Hypothalamus (tissue), 51 donors: ENCODE measurements at regions not wholly inside any gene's neighbourhood (a gene's known extent, or its start where the extent isn't known, plus 50 kb on each side); places are given as distances from the start of the nearest gene placed in this dataset.

Source experiments
- DNase-seq, 51 donors: peaks; one replicate each; lab custom pipeline; 2025; lab: John Stamatoyannopoulos, UW

DNA sequence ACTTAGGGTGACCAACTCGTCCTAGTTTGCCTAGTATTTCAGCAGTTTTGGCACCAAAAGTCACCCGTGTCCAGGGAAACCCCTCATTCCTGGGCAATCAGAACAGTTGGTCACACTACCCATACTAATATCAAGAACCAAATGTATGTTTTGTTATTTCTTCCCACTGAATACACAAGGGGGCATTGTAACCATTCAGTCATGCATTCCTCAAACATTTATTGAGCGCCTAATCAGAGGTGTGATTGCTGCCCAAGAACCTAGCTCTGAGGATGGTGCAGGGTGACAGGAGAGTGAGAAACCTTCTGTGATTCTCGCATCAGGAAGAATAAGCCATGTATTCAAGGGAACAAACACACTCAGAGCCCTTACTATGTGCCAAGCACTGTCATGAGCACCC is 69.8 kb upstream of the RAI2 start:
- DNase-seq: no peak

DNA sequence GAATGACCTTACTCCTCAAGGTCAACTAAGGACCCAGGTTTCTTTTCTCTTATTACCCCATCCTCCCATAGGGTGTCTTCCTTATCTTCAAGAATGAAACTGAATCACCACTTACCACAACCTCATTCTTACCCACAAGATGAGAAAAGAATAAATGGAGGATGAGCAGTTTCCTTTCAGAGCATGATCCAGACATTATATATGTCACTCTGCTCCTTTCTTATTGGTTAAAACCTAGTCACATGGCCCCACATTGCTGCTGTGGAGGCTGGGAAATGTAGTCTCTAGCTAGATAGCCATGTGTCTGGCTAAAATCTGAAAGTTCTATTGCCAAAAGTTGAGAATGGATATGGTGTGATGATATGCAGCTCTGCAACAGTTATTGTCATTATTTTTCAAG is 62.4 kb upstream of the RAI2 start:
- no peak for DNase-seq

DNA sequence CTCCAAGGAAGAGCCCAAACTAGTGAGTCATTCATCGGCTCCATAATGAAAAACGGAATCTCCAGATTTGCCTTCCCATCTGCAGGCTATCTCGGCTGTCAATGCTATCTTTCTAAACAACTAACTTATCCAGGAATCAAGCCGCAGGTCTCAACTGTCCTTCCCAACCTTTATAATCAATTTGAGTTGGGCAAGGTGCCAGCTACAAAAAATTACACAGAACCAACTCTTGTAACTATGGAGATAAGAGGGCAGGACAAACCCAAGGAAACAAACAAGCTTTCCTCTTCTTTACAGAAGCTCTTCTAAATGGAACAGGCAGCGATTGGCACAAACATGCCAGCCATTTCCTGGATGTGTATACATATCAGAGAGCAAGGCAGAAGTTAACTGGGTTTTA is 61.2 kb upstream of the RAI2 start:
- DNase-seq: peak in 2 of 51 donors; percentile 0

DNA sequence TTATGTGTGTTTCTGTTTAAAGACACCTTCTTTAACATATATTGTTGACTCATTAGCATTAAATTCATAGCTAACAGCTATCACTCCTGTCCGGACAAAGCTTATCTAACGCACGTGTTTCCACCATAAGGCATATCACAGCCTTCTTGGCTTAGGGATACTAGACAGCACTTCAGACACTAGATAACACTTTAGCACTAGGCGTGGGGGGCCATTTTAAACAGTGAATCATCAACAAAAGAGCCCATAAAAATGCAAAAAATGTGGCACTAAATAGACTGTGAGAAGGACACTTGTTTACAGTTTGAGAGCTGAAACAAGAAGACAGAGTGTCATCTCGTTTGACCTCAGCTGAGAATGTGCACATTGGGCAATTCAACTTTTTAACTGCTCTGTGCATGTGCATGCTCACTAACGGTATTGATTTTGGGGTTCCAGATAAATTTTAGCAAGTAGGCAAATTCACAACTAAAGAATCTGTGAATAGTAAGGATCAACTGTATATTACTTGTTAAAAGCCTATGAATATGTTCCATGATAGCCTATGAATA is 58.9 kb upstream of the RAI2 start:
- DNase-seq: no peak

DNA sequence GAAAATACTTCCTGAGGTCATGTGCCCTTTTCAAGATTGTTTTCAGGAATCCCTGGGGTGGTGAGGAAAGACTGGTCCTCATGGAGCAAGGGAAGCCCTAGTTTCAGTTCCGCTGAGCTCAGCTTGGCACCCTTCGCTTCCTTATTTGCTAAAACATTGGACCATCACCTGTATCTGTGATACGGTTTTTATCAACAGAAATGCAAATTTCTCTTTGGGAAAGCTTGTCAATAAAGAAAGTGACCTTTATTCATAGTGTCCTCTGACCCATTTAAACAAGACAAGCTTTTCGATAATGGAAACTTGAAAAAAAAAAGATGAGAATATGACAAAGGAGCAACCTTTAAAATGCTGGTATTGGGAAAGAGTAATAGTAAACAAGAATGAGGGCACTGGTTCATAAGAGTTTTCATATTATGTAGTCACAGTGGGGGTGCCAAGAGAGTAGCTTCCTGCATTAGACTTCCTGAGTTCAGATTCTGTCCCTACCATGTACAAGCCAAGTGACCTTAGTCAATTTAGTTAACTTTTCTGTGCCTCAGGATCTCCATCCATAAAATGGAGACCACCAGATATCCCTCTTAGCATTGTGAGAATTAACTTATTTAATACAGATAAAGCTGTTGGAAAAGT is 57.0 kb upstream of the RAI2 start:
- DNase-seq: no peak

DNA sequence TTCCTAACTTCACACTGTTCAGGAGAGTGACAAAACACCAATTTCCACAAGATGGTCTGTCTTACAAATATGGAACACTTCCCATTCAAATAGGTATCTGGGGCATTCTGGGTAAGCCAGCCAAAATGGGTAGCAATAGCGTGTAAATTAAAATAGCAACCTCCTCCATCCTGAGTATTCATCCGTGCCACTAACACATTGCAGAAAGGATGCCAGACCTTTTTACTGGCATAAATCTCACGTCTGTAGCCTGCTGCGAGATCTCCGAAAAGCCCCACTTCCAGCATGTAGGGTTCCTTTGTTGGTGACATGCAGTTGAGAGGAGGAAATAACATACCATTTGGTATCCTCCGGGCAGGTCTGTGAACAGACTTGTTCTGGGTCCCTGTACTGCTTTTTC is 52.7 kb upstream of the RAI2 start:
- DNase-seq: no peak
